Sciatic nerve (tissue), 2 donors: ENCODE measurements at regions not wholly inside any gene's neighbourhood (a gene's known extent, or its start where the extent isn't known, plus 50 kb on each side); places are given as distances from the start of the nearest gene placed in this dataset.

Experiments
- ATAC-seq: fragments of 200-7000 bp; cut with Tn5 transposase; one replicate; pipeline ENCODE4 v1.9.1; 2020; ENCODE audit warnings: mild to moderate bottlenecking, moderate library complexity
- DNase-seq: peaks from one replicate; pipeline ENCODE4 v3.0.0-alpha.2; 2020; ENCODE audit warnings: low spot score
- intact Hi-C: fragments of 100-400 bp; cut with DNase I; formaldehyde crosslinking; loops from one replicate; pipeline ENCODE4 v1.14.2; 2022
- donor health status: DM: no; HTN: no; CAD: no.
- donor health status: DM: no; HTN: no; CAD: no.

GRCh38 chr13:67374391-67374790, 144.3 kb upstream of the PCDH9 start:
- intact Hi-C loops, result no loop called here
- DNase-seq (no peak), ATAC-seq (no peak)

- intact Hi-C loops, result no loop called here
- no peak for ATAC-seq
- no peak for DNase-seq
Observed at GRCh38 chr13:67372868-67373464, 142.8 kb upstream of the PCDH9 start.

- DNase-seq (no peak), ATAC-seq (no peak)
- intact Hi-C loops, result no loop called here
Observed at GRCh38 chr13:67369895-67370660, 139.9 kb upstream of the PCDH9 start.

GRCh38 chr13:67367399-67367798, 137.3 kb upstream of the PCDH9 start:
- ATAC-seq (no peak), DNase-seq (no peak)
- intact Hi-C loops, result no loop called here

- ATAC-seq (no peak), DNase-seq (no peak)
- intact Hi-C loops, result no loop called here
Observed at GRCh38 chr13:67366533-67366932, 136.4 kb upstream of the PCDH9 start.

- no peak for ATAC-seq
- intact Hi-C loops, result no loop called here
- DNase-seq, result no peak
Observed at GRCh38 chr13:67355812-67356476, 125.8 kb upstream of the PCDH9 start.

GRCh38 chr13:67353941-67354340, 123.8 kb upstream of the PCDH9 start:
- intact Hi-C loops, result no loop called here
- no peak for DNase-seq
- ATAC-seq, result no peak

- intact Hi-C loops, result no loop called here
- DNase-seq (no peak), ATAC-seq (no peak)
Observed at GRCh38 chr13:67353031-67353430, 122.9 kb upstream of the PCDH9 start.

GRCh38 chr13:67351909-67352308, 121.8 kb upstream of the PCDH9 start:
- ATAC-seq (no peak), DNase-seq (no peak)
- intact Hi-C loops, result no loop called here

- DNase-seq, result no peak
- intact Hi-C loops, result no loop called here
- no peak for ATAC-seq
Observed at GRCh38 chr13:67351114-67351513, 121.0 kb upstream of the PCDH9 start.

- intact Hi-C loops, result no loop called here
- ATAC-seq (no peak), DNase-seq (no peak)
Observed at GRCh38 chr13:67343777-67344176, 113.6 kb upstream of the PCDH9 start.

- DNase-seq, result no peak
- no peak for ATAC-seq
- intact Hi-C loops, result no loop called here
Observed at GRCh38 chr13:67341406-67341805, 111.3 kb upstream of the PCDH9 start.

GRCh38 chr13:67330149-67330548, 100.0 kb upstream of the PCDH9 start:
- no peak for DNase-seq
- no peak for ATAC-seq
- intact Hi-C loops, result no loop called here

GRCh38 chr13:67328895-67329294, 98.8 kb upstream of the PCDH9 start:
- ATAC-seq, result no peak
- intact Hi-C loops, result no loop called here
- DNase-seq, result no peak

GRCh38 chr13:67318860-67319259, 88.7 kb upstream of the PCDH9 start:
- DNase-seq (no peak), ATAC-seq (no peak)
- intact Hi-C loops, result no loop called here

- DNase-seq (no peak), ATAC-seq (no peak)
- intact Hi-C loops, result no loop called here
Observed at GRCh38 chr13:67318398-67318797, 88.3 kb upstream of the PCDH9 start.

- intact Hi-C loops, result no loop called here
- ATAC-seq, result no peak
- no peak for DNase-seq
Observed at GRCh38 chr13:67314405-67314804, 84.3 kb upstream of the PCDH9 start.

- DNase-seq (no peak), ATAC-seq (no peak)
- intact Hi-C loops, result no loop called here
Observed at GRCh38 chr13:67308004-67308772, 78.1 kb upstream of the PCDH9 start.

GRCh38 chr13:67306742-67307141, 76.6 kb upstream of the PCDH9 start:
- DNase-seq, result no peak
- intact Hi-C loops, result no loop called here

More at GRCh38 chr13:67306742-67307141, 76.6 kb upstream of the PCDH9 start:
- ATAC-seq, result no peak
